ENCODE measurements at regions not wholly inside any gene's neighbourhood (a gene's known extent, or its start where the extent isn't known, plus 50 kb on each side); places are given as distances from the start of the nearest gene placed in this dataset.

GRCh38 chr9:107213080-107213479 is 70.0 kb upstream of the RAD23B start:
- DNase-seq = no peak

DNA sequence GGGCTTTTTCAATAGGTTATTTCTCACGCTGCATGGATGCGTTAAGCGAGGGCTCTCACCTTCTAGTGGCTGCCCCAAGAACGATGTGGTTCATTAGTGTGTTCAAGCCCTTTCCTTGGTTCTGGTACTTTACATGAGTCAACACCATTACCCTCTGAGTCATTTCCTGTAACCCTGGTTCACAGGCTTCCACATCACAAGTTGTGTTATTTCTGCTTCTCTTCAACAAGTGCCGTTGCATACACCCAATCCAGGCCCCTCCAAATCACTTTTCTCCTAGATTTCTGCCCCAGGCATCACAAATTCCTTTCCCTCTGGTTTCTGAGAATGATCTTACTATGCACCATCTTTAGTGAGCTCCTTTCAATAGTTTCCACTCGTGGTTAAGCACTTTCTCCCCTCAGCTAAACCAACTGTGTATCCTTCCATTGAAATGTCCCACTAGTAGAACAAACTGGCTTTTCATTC is 69.5 kb upstream of the RAD23B start:
- DNase-seq = no peak

GRCh38 chr9:107214381-107214780 is 68.7 kb upstream of the RAD23B start:
- DNase-seq = no peak

GRCh38 chr9:107214915-107215314 is 68.2 kb upstream of the RAD23B start:
- no peak for DNase-seq

GRCh38 chr9:107215381-107215780 is 67.7 kb upstream of the RAD23B start:
- no peak for DNase-seq

- no peak for DNase-seq
Observed at GRCh38 chr9:107216329-107216728, 66.8 kb upstream of the RAD23B start.

DNA sequence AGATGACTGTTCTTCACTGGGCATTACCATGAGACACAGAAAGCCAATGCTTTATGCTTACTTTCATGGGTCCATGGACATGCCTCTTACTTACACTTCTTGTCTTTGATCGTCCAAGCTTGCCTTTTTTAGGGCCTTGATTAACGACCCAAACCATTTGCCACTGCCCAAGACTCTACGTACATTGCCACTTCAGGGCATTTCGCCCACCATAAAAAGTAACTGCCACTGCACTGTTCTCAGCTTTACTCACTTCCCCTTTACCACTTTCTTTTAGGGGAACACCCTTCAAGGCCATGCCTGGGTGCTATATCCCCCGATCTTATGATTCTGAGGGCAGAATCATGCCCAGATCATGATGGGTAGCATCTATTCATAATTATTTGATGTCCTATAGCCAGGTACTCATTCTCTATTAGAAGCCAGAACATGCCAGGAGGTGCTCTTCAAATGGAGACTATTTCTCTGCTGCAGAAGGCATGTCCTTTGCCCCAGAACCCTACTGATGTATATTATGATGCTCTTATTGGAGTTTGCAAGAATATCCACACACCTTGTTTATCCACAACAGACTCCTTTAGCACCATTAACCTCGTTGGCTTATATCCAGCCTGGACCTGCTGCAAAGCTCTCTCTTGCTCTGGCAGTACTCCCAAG is 64.1 kb upstream of the RAD23B start:
- DNase-seq = no peak

GRCh38 chr9:107219486-107220077 is 63.5 kb upstream of the RAD23B start:
- no peak for DNase-seq

DNA sequence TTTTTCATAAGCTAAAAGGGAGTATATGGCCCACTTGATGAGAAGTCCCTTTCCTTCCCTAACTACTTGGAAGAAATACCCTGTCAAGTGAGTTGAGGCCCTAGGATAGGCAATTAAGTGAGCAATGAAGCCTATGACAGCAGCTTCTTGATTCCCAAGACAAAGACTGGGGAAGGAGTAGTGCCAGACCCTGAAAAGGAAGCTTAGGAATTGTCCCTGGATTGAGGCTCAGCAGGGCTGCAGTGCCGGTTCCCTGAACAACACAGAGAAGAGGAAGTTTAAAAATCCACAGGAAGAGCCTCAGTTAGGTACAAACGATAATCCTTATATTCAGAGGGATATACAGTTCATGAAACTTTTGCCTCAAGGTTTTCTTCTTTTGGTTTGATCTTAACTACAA is 61.8 kb upstream of the RAD23B start:
- DNase-seq = no peak

- DNase-seq = peak; percentile 24
Observed at GRCh38 chr9:107222020-107222522, 61.0 kb upstream of the RAD23B start.

GRCh38 chr9:107223381-107223780 is 59.7 kb upstream of the RAD23B start:
- no peak for DNase-seq

- no peak for DNase-seq
Observed at GRCh38 chr9:107224252-107224651, 58.8 kb upstream of the RAD23B start.

GRCh38 chr9:107226421-107226820 is 56.7 kb upstream of the RAD23B start:
- DNase-seq = no peak

GRCh38 chr9:107227774-107228173 is 55.3 kb upstream of the RAD23B start:
- peak; percentile 18 for DNase-seq

GRCh38 chr9:107228496-107229039 is 54.5 kb upstream of the RAD23B start:
- no peak for DNase-seq

DNA sequence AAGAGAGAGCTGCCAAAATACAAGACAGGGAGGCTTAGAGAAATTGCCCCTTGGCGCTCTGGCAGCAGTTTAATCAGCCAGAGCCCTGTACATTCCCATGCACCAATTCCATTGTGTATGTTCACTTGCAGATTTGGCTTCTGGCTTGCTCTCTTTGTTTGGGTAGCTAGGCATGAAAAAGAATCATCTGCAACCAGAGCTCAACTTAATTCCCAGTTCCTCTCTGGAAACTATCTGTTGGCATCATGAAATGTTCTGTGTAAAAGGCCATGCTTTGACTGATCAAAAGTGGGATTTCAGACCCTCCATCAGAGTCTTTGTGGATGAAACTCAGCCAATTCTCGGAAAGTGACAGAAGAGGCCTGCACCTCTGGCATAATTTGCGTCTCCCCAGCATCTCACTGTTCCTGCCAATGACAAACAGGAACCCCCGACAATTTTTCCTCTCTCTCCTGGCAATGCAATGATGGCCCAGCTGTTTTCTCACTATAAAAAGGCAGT is 53.8 kb upstream of the RAD23B start:
- DNase-seq = peak; percentile 36
